AG04450 (cell line): ENCODE measurements at regions not wholly inside any gene's neighbourhood (a gene's known extent, or its start where the extent isn't known, plus 50 kb on each side); places are given as distances from the start of the nearest gene placed in this dataset.

ENCODE experiments used
- CTCF ChIA-PET: fragments of 300-600, 350-600 bp; formaldehyde crosslinking; extraction: SDS; loops from one replicate; lab custom pipeline; 2022; ENCODE audit warnings: antibody characterized with exemption, inconsistent platforms; lab: Charles Lee
- POLR2A ChIA-PET: fragments of 350-600 bp; formaldehyde crosslinking; extraction: SDS; loops from one replicate; lab custom pipeline; 2021; ENCODE audit warnings: antibody characterized with exemption, inconsistent platforms; lab: Yijun Ruan, JAX
- DNase-seq: peaks from one replicate; pipeline ENCODE4 v3.0.0-alpha.2; 2011; ENCODE audit warnings: low read depth, low spot score
- H3K27ac ChIP-seq: one replicate; pipeline ENCODE4 v1.5.1; 2012; ENCODE audit warnings: low read depth, low read length, control low read depth
- H3K27me3 ChIP-seq: one replicate; pipeline ENCODE4 v1.6.0; 2012; ENCODE audit warnings: low read length; ENCODE audit not compliant: control insufficient read depth, insufficient read depth
- H3K4me3 ChIP-seq: 2 replicates; pipeline ENCODE4 v1.5.1; 2011; ENCODE audit warnings: mild to moderate bottlenecking, low read depth, low read length, control low read depth
- H3K9me3 ChIP-seq: 2 replicates; pipeline ENCODE4 v1.5.1; 2012; ENCODE audit warnings: low read length; ENCODE audit not compliant: control insufficient read depth, insufficient read depth
- CTCF ChIP-seq: IDR thresholded peaks from 2 replicates; pipeline ENCODE4 v1.5.1; 2011; ENCODE audit warnings: low read depth, low read length, control low read depth, inconsistent platforms

DNA sequence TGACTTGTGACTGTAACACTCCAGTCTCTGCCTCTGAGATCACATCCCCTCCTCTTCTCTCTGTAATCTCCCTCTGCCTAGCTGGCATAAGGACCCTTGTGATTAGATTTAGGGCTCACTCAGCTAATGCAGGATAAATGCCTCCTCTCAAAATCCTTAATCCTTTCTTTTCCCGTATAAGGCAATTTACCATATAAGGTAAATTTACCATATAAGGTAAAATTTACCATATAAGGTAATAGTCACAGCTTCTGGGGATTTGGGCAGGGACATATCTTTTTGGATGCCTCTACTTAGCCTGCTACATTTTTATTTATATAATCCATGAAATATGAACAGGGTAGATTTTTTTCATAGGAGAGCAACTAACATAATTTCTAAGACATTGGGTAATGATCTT is 318.0 kb upstream of the PUM3 start:
- POLR2A ChIA-PET = no interaction called here
- Histone ChIP-seq H3K27ac (no peak overlapping the region), H3K27me3 (no peaks in the 10 kb centered on the region), H3K9me3 (no peaks in the 10 kb centered on the region), H3K4me3 (no peak overlapping the region)
- CTCF ChIA-PET = no interaction called here
- no peak for DNase-seq
- no peak for TF ChIP-seq CTCF

DNA sequence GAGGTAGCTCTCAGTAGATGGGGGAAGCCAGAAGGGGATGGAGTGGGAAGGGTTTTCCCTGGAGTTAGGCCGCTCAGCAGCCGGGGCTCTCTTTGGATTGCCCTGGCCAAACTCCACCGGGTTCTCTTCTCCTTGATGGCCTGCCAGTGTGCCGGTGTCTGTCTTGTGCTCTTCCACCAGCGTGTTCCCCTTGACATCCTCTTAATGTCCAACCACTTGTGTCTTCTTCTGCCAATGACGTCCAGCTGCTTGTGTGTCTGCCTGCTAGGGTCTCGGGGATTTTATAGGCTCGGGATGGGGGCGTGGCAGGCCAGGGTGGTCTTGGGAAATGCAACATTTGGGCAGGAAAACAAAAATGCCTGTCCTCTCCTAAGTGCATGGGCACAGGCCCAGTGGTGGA is 313.1 kb upstream of the PUM3 start:
- POLR2A ChIA-PET = no interaction called here
- CTCF ChIA-PET = no interaction called here

GRCh38 chr9:3151672-3152576 is 308.0 kb upstream of the PUM3 start:
- Histone ChIP-seq H3K4me3 (no peak overlapping the region), H3K27ac (no peak overlapping the region), H3K9me3 (no peaks in the 10 kb centered on the region), H3K27me3 (no peaks in the 10 kb centered on the region)
- ChIA-PET POLR2A (no interaction called here), CTCF (interaction anchor here (0.6 to 1.2 kb wide), 3 partner anchors 91 to 290 kb away, joined by 3 read pairs; no protein-coding TSS in a partner anchor)
- DNase-seq = no peak
- no peak for TF ChIP-seq CTCF

More for the DNA sequence above, 313.1 kb upstream of the PUM3 start:
- H3K9me3 ChIP-seq = no peaks in the 10 kb centered on the region
- no peak for TF ChIP-seq CTCF
- H3K27ac ChIP-seq = no peak overlapping the region
- no peak for DNase-seq
- H3K4me3 ChIP-seq = no peak overlapping the region
- no peaks in the 10 kb centered on the region for H3K27me3 ChIP-seq

GRCh38 chr9:3150074-3150473 is 306.2 kb upstream of the PUM3 start:
- H3K27me3 ChIP-seq = no peaks in the 10 kb centered on the region
- no peak overlapping the region for H3K4me3 ChIP-seq
- no peak for TF ChIP-seq CTCF
- CTCF ChIA-PET = no interaction called here
- no peak overlapping the region for H3K27ac ChIP-seq
- H3K9me3 ChIP-seq = no peaks in the 10 kb centered on the region
- no peak for DNase-seq
- POLR2A ChIA-PET = no interaction called here
